CD4-positive, alpha-beta T cell treated with Interleukin-15 for 4 hours (primary cell): ENCODE measurements at regions not wholly inside any gene's neighbourhood (a gene's known extent, or its start where the extent isn't known, plus 50 kb on each side); places are given as distances from the start of the nearest gene placed in this dataset.
A peak's percentile ranks its signal among the peaks of the same experiment; 100 is the strongest.

Source experiments
- DNase-seq: peaks from one replicate; pipeline ENCODE4 v3.0.0-alpha.2; 2020; ENCODE audit warnings: low spot score

- no peak for DNase-seq
Observed at GRCh38 chr3:187954873-187955586, 198.9 kb upstream of the LPP start.

GRCh38 chr3:187955587-187955952, 198.4 kb upstream of the LPP start:
- DNase-seq = no peak

GRCh38 chr3:187957165-187957581, 196.8 kb upstream of the LPP start:
- no peak for DNase-seq

- DNase-seq = no peak
Observed at GRCh38 chr3:187957582-187957981, 196.4 kb upstream of the LPP start.

GRCh38 chr3:187958432-187959003, 195.4 kb upstream of the LPP start:
- DNase-seq = peak; percentile 62

GRCh38 chr3:187960820-187961219, 193.1 kb upstream of the LPP start:
- DNase-seq = no peak

GRCh38 chr3:187961366-187961765, 192.6 kb upstream of the LPP start:
- DNase-seq = no peak

- no peak for DNase-seq
Observed at GRCh38 chr3:187963003-187963676, 190.8 kb upstream of the LPP start.

- DNase-seq = no peak
Observed at GRCh38 chr3:187963677-187964385, 190.1 kb upstream of the LPP start.

GRCh38 chr3:187964760-187965159, 189.2 kb upstream of the LPP start:
- DNase-seq = no peak

GRCh38 chr3:187966096-187966495, 187.9 kb upstream of the LPP start:
- no peak for DNase-seq

GRCh38 chr3:187966636-187967406, 187.1 kb upstream of the LPP start:
- DNase-seq = no peak

- DNase-seq = no peak
Observed at GRCh38 chr3:187967993-187968392, 186.0 kb upstream of the LPP start.

- DNase-seq = no peak
Observed at GRCh38 chr3:187968883-187969580, 184.9 kb upstream of the LPP start.

GRCh38 chr3:187969581-187969950, 184.4 kb upstream of the LPP start:
- DNase-seq = no peak

GRCh38 chr3:187970106-187970505, 183.9 kb upstream of the LPP start:
- no peak for DNase-seq

- DNase-seq = no peak
Observed at GRCh38 chr3:187971629-187972028, 182.3 kb upstream of the LPP start.

GRCh38 chr3:187972454-187972853, 181.5 kb upstream of the LPP start:
- DNase-seq = no peak

GRCh38 chr3:187973977-187974870, 179.7 kb upstream of the LPP start:
- no peak for DNase-seq

GRCh38 chr3:187974871-187975271, 179.1 kb upstream of the LPP start:
- peak; percentile 62 for DNase-seq
